SK-N-SH (cell line): ENCODE measurements at regions not wholly inside any gene's neighbourhood (a gene's known extent, or its start where the extent isn't known, plus 50 kb on each side); places are given as distances from the start of the nearest gene placed in this dataset.

Source experiments
- EP300 ChIP-seq, 2 experiments: IDR thresholded peaks; 2 replicates each; pipeline versions ENCODE4 v1.4.0 to v1.6.1; 2012; ENCODE audit warnings: borderline replicate concordance in 1 of 2, low read depth in 1 of 2, low read length in 1 of 2
- FOSL2 ChIP-seq: IDR thresholded peaks from 2 replicates; pipeline ENCODE4 v1.4.0; 2012; ENCODE audit warnings: low read depth, mild to moderate bottlenecking, moderate library complexity, borderline replicate concordance
- JUND ChIP-seq: IDR thresholded peaks from 2 replicates; pipeline ENCODE4 v1.4.0; 2012
- NRF1 ChIP-seq: IDR thresholded peaks from 2 replicates; pipeline ENCODE4 v1.6.1; 2012; ENCODE audit warnings: low read depth, mild to moderate bottlenecking, low read length
- TEAD4 ChIP-seq: IDR thresholded peaks from 2 replicates; pipeline ENCODE4 v1.4.0; 2012; ENCODE audit warnings: mild to moderate bottlenecking, borderline replicate concordance; ENCODE audit not compliant: insufficient read depth
- USF2 ChIP-seq: fragments of 150-350 bp; IDR thresholded peaks from 2 replicates; pipeline ENCODE4 v1.6.1; 2017; ENCODE audit warnings: antibody characterized with exemption, low read length, low read depth, borderline replicate concordance
- TF ChIP-seq, protein P1 (sequence below): fragments of 200-600 bp; sonication (generic); IDR thresholded peaks from 2 replicates; pipeline ENCODE4 v1.6.1; 2017; ENCODE audit warnings: antibody characterized with exemption, mild to moderate bottlenecking, moderate library complexity

- TF ChIP-seq, protein P1, sequence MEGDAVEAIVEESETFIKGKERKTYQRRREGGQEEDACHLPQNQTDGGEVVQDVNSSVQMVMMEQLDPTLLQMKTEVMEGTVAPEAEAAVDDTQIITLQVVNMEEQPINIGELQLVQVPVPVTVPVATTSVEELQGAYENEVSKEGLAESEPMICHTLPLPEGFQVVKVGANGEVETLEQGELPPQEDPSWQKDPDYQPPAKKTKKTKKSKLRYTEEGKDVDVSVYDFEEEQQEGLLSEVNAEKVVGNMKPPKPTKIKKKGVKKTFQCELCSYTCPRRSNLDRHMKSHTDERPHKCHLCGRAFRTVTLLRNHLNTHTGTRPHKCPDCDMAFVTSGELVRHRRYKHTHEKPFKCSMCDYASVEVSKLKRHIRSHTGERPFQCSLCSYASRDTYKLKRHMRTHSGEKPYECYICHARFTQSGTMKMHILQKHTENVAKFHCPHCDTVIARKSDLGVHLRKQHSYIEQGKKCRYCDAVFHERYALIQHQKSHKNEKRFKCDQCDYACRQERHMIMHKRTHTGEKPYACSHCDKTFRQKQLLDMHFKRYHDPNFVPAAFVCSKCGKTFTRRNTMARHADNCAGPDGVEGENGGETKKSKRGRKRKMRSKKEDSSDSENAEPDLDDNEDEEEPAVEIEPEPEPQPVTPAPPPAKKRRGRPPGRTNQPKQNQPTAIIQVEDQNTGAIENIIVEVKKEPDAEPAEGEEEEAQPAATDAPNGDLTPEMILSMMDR = no peak
- TF ChIP-seq USF2 = no peak
- no peak for TF ChIP-seq JUND
- no peak for TF ChIP-seq EP300 (IDR thresholded peaks at IDR 0.05; ENCODE audit: borderline replicate concordance in 1 of 2, low read depth in 1 of 2, low read length in 1 of 2)
- no peak for TF ChIP-seq FOSL2
- no peak for TF ChIP-seq TEAD4
- TF ChIP-seq NRF1 = no peak
These were observed 149.7 kb downstream of the TM9SF2 start for GRCh38 chr13:99651016-99651415.
